Uterus (tissue), 3 donors: ENCODE measurements at regions not wholly inside any gene's neighbourhood (a gene's known extent, or its start where the extent isn't known, plus 50 kb on each side); places are given as distances from the start of the nearest gene placed in this dataset.

Source experiments
- DNase-seq, 2 donors: peaks; one replicate each; pipeline ENCODE4 v3.0.0-alpha.2; 2019 to 2020
- H3K27ac ChIP-seq, 2 donors: fragments of 200-600 bp; sonication (generic); 1 replicate in 1 of 2; 2 replicates in 1 of 2; pipeline ENCODE4 v1.5.1; 2016 to 2018
- H3K27me3 ChIP-seq, 2 donors: fragments of 200-600 bp; sonication (generic); one replicate each; pipeline ENCODE4 v1.5.1; 2018 to 2019; ENCODE audit warnings: control low read depth in 1 of 2
- H3K36me3 ChIP-seq, 2 donors: fragments of 200-600 bp; sonication (generic); one replicate each; pipeline ENCODE4 v1.5.1; 2019; ENCODE audit warnings: control low read depth in 1 of 2
- H3K4me1 ChIP-seq, 2 donors: fragments of 200-600 bp; sonication (generic); one replicate each; pipeline ENCODE4 v1.5.1; 2018 to 2019; ENCODE audit warnings: control low read depth in 1 of 2
- H3K4me3 ChIP-seq, 2 donors: fragments of 200-600 bp; sonication (generic); 1 replicate in 1 of 2; 2 replicates in 1 of 2; pipeline ENCODE4 v1.5.1; 2018 to 2019; ENCODE audit warnings: mild to moderate bottlenecking in 1 of 2
- H3K9me3 ChIP-seq, 2 donors: fragments of 200-600 bp; sonication (generic); one replicate each; pipeline ENCODE4 v1.5.1; 2019; ENCODE audit warnings: control low read depth in 1 of 2
- POLR2A ChIP-seq, 2 donors: fragments of 450-650 bp; IDR thresholded peaks; one replicate each; pipeline ENCODE4 v1.6.1; 2016; ENCODE audit warnings: antibody characterized with exemption in 2 of 2, mild to moderate bottlenecking in 1 of 2, moderate library complexity in 1 of 2
- intact Hi-C: fragments of 100-400 bp; cut with DNase I; formaldehyde crosslinking; loops from one replicate; pipeline ENCODE4 v1.15.1; 2023; ENCODE audit warnings: low total_unique reads
- TF ChIP-seq, protein P1 (sequence below), 4 experiments: fragments of 200-600 bp in 2 of 4; fragments of 450-650 bp in 2 of 4; sonication (generic) in 2 of 4; IDR thresholded peaks; one replicate each; pipeline ENCODE4 v1.5.1; 2016 to 2019; ENCODE audit warnings: antibody characterized with exemption in 4 of 4, mild to moderate bottlenecking in 2 of 4, moderate library complexity in 1 of 4
- donor health status: DM: yes; HTN: yes; CAD: no.

GRCh38 chr11:57092028-57092698 lies 89.6 kb upstream of the LRRC55 start:
- Histone ChIP-seq H3K27me3 (no peaks in the 10 kb centered on the region), H3K9me3 (no peaks in the 10 kb centered on the region), H3K4me3 (no peak overlapping the region), H3K27ac (no peak overlapping the region), H3K36me3 (no peaks in the 10 kb centered on the region), H3K4me1 (no peaks in the 10 kb centered on the region)
- no peak for DNase-seq
- no peak for TF ChIP-seq POLR2A (IDR thresholded peaks at IDR 0.05)
- TF ChIP-seq, protein P1, sequence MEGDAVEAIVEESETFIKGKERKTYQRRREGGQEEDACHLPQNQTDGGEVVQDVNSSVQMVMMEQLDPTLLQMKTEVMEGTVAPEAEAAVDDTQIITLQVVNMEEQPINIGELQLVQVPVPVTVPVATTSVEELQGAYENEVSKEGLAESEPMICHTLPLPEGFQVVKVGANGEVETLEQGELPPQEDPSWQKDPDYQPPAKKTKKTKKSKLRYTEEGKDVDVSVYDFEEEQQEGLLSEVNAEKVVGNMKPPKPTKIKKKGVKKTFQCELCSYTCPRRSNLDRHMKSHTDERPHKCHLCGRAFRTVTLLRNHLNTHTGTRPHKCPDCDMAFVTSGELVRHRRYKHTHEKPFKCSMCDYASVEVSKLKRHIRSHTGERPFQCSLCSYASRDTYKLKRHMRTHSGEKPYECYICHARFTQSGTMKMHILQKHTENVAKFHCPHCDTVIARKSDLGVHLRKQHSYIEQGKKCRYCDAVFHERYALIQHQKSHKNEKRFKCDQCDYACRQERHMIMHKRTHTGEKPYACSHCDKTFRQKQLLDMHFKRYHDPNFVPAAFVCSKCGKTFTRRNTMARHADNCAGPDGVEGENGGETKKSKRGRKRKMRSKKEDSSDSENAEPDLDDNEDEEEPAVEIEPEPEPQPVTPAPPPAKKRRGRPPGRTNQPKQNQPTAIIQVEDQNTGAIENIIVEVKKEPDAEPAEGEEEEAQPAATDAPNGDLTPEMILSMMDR (IDR thresholded peaks at IDR 0.05), result no peak
- intact Hi-C loops, result no loop called here

GRCh38 chr11:57094181-57094935 lies 87.4 kb upstream of the LRRC55 start:
- Histone ChIP-seq H3K27ac (no peak overlapping the region), H3K27me3 (no peaks in the 10 kb centered on the region), H3K9me3 (no peaks in the 10 kb centered on the region), H3K36me3 (no peaks in the 10 kb centered on the region), H3K4me1 (no peaks in the 10 kb centered on the region), H3K4me3 (no peak overlapping the region)
- TF ChIP-seq, protein P1 (IDR thresholded peaks at IDR 0.05), result no peak
- no peak for TF ChIP-seq POLR2A (IDR thresholded peaks at IDR 0.05)
- intact Hi-C loops, result no loop called here
- no peak for DNase-seq

- intact Hi-C loops, result no loop called here
- TF ChIP-seq, protein P1 (IDR thresholded peaks at IDR 0.05), result no peak
- TF ChIP-seq POLR2A (IDR thresholded peaks at IDR 0.05), result no peak
Observed at GRCh38 chr11:57095417-57095816, 86.3 kb upstream of the LRRC55 start.

GRCh38 chr11:57095896-57096295 lies 85.9 kb upstream of the LRRC55 start:
- intact Hi-C loops, result no loop called here
- no peaks in the 10 kb centered on the region for H3K4me1 ChIP-seq
- H3K36me3 ChIP-seq, result no peaks in the 10 kb centered on the region
- no peak overlapping the region for H3K4me3 ChIP-seq
- no peaks in the 10 kb centered on the region for H3K27me3 ChIP-seq
- no peak overlapping the region for H3K27ac ChIP-seq
- DNase-seq, result no peak
- H3K9me3 ChIP-seq, result no peaks in the 10 kb centered on the region
- TF ChIP-seq POLR2A (IDR thresholded peaks at IDR 0.05), result no peak
- TF ChIP-seq, protein P1 (IDR thresholded peaks at IDR 0.05), result no peak

More at GRCh38 chr11:57095417-57095816, 86.3 kb upstream of the LRRC55 start:
- H3K27ac ChIP-seq, result no peak overlapping the region
- DNase-seq, result no peak
- no peaks in the 10 kb centered on the region for H3K27me3 ChIP-seq
- no peak overlapping the region for H3K4me3 ChIP-seq
- H3K9me3 ChIP-seq, result no peaks in the 10 kb centered on the region
- no peaks in the 10 kb centered on the region for H3K36me3 ChIP-seq
- no peaks in the 10 kb centered on the region for H3K4me1 ChIP-seq

GRCh38 chr11:57097149-57097548 lies 84.6 kb upstream of the LRRC55 start:
- no peak overlapping the region for H3K27ac ChIP-seq
- DNase-seq, result no peak
- no peaks in the 10 kb centered on the region for H3K9me3 ChIP-seq
- no peaks in the 10 kb centered on the region for H3K27me3 ChIP-seq
- H3K36me3 ChIP-seq, result no peaks in the 10 kb centered on the region
- H3K4me1 ChIP-seq, result no peaks in the 10 kb centered on the region
- no peak overlapping the region for H3K4me3 ChIP-seq
- TF ChIP-seq POLR2A (IDR thresholded peaks at IDR 0.05), result no peak
- TF ChIP-seq, protein P1 (IDR thresholded peaks at IDR 0.05), result no peak
- intact Hi-C loops, result no loop called here
